ENCODE measurements at regions not wholly inside any gene's neighbourhood (a gene's known extent, or its start where the extent isn't known, plus 50 kb on each side); places are given as distances from the start of the nearest gene placed in this dataset.

DNA sequence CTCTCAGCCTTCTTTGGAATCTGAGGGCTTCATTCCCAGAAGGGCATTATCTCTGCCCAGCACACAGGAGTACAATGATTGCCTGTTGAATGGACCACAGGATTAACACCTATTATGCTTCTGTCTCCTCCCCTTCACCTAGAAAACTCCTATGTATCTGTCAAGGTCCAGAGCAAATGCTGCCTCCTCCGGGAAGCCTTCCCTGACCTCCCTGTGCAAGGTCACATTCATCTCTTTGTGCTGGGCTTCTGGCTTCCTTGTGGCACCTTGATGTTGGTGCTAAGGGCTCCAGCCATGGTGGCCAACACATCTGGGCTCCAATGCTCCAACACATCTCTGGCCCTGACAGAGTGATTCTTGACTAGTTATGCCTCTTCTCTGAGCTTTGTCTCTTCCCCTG, 49.9 kb upstream of the ATP2B2 start:
- DNase-seq, result no peak

DNA sequence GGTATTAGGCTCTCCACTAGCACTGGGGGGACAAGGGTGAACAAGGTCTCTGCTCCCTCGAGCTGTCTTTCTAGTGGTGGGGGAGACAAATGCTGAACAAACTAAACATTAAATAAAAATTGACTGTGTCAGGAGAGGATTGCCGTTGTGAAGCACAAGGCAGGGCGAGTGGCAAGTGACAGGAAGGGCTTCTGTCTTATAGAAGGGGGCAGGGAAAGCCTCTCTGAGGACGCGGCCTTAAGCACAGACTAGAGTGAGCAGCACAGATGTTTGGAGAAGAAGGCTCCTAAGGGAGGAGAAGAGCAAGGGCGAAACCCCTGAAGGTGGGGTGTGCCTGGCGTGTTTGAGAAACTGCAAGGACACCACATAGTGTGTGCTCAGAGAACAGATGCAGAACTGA, 50.9 kb upstream of the ATP2B2 start:
- no peak for DNase-seq

DNA sequence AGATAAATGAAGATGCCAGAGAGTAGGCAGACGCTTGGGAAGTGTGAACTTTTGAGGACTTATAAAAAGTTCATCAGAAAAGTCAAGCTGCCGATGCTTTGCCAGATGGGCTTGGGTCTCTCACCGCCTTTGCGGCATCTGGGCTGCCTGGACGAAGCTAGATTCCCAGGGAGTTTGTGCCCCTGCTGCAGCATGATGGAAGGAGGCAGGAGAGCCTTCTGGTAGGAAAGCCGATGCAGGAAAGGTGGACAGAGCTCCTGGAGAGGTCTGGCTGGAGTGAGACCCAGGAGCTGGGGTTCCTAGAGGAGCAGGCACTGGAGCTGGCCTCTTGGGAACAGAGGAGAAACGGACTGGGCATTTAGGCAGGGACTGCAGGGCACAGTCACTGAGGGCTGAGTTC, 51.9 kb upstream of the ATP2B2 start:
- no peak for DNase-seq

DNA sequence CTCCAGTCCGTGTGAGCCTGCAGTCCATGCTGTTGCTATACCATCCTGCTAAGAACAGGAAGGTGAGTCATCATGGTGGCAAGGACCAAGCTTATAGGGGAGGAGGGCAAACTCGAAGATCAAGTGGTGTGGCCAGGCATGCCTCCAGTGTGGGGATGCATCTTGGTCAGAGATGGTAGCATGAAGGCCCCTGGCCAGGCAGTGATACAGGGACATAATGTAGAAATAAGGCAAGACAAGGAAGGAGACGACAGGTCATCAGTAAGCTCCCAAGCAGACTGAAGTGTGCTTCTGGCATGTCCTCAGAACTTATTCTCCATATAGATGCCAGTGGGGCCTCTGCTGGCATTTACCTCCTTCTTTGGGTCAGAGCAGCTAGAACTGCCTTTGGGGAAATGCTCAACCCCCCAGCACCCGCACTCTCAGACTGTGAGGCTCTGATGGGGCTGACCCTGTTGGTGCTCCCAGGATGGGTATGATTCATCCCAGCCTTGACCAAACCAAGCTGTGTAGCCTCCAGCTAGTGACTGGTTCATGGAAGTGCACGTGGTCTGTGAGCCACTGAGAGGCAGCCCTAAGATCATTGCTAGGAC, 52.5 kb upstream of the ATP2B2 start:
- DNase-seq, result no peak

DNA sequence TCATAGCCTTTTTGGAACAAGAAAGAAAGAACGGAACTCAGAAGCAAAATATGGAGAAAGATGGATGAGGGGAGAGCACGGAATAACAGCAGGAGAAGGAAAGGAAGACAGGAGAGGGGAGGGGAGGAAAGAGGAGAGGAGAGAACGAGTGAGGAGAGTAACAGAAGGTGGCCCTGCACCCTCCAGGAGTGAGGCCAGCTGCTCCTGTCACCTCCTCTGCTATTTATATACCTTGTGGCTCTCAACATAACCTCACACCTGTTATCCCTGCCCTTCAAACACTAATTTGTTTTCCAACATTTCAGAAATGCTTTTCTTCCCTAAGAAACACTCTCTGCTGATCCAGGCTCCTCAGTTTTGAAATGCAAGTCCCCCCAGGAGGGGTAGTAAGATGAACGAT, 53.4 kb upstream of the ATP2B2 start:
- DNase-seq, result no peak

DNA sequence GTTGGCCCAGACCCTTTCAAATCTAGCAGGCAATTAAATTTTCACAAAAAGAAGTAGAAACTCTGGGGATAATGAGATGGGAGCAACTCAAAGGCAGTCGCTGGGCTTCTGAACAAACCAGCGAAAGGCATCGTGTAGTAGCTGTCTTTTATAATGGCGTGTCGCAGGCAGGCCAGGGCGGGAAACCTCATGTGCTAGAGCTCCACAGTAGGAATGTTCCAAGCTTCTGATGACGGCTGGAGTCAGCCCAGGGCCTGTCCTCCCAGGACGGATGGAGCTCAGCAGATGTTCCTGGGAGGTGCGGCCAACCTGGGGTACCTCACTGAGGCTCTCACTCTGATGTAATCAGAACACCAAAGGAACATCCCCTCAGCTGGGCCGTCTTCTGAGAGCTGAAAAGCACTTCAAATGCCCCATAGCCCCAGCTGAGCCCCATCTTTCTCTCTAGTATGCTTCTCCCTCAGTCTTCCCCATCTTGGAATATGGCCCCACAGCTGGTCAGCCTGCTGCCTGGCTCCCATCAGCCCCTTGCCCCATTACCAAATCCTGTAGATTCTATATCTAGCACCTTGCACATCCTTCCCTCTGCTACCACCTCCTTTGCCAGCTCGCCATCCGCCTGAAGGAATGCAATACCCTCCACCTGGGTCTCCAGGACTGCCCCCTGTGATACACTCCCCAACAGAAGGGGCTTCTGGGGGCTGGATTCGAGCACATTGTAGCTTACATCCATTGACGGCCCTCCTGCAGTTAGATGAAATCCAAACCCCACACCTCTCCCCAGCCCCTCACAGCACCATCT, 54.9 kb upstream of the ATP2B2 start:
- DNase-seq, result no peak

DNA sequence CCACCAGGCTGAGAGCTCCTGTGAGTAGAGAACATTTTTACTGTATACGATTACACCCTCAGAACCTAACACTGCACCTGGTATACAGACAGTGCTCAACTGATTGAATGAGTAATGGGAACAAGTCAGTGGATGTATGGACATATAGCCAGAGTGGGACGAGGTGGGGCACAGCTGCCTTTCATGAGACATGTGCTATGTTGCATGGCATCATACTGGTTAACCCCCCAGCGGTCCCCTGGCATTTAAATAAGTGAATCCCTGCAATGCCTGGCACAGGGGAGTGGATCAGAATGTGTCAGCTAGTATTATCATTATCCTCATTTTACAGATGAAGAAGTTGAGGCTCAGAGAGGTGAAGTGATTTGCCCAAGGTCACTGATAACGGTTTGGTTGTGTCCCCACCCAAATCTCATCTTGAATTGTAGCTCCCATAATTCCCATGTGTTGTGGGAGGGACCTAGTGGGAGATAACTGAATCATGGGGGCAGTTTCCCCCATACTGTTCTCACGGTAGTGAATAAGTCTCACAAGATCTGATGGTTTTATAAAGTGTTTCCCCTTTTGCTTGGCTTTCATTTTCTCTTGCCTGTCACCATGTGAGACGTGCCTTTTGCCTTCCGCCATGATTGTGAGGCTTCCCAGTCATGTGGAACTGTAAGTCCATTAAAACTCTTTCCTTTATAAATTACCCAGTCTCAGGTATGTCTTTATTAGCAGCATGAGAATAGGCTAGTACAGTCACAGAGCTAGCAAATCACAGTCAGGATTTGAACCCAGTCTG, 56.0 kb upstream of the ATP2B2 start:
- no peak for DNase-seq

DNA sequence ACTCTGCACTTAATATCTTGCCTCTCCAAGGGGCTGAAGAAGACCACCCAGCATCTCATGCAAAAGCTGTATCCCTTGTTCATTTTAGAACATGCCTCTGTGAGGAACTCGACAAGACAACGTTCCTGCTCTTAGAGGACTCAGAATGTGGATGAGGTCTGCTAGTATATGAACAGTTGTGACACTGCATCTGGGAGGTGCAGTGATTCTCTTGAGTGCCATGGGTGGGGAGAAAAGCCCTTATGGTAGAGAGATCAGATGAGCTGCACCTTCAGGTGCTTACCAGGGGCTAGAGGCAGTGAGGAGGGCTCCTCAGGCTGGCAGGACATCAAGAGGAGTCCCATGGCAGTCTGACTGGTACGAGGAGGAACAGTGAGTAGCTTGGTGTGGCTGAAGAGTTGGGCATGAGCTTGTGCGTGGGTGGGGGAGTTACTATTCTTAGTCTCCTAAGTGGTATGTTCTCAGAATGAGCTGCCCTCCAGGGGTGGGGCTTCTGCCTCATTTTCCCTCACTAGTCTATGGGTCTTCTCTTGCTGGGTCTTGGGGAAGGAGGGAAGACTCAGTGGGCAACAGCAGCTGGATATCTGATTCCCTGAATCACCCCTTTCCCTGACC, 56.7 kb upstream of the ATP2B2 start:
- DNase-seq, result no peak

DNA sequence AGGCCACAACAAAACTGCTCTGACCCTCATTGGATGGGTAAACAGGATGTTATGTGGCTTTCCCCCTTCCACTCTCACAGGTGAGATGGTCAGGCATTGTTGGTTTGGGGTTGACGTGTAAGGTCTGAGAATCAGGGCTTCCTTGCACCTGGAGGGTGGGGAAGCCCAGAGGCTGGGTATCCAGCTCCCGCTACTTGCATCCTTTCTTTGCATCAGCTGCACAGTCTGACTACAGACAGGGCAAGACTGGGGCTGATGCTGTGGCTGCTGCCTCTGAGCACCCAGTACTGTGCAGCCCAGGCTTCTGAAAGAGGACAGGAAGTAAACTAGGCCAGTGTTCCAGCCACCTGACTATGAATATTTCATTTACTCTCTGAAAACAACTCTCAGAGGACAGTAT, 58.0 kb upstream of the ATP2B2 start:
- DNase-seq, result no peak

DNA sequence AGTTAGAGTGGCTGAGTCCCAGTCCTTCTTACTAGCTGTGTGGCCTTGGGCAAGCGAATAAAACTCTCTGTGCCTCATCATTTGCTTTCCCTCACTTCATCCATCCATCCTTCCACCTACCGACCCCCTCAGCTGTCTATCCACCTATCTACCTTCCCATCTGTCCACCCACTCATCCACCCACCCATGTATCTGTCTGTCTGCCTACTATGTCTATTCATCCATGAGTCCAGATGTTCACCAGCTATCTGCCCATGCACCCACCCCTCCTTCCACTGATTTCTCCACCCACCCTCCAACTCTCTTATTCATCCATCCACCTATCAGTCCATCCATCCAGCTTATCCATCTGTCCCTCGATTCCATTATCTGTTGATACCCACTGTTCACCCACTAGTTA, 60.4 kb upstream of the ATP2B2 start:
- DNase-seq, result no peak

DNA sequence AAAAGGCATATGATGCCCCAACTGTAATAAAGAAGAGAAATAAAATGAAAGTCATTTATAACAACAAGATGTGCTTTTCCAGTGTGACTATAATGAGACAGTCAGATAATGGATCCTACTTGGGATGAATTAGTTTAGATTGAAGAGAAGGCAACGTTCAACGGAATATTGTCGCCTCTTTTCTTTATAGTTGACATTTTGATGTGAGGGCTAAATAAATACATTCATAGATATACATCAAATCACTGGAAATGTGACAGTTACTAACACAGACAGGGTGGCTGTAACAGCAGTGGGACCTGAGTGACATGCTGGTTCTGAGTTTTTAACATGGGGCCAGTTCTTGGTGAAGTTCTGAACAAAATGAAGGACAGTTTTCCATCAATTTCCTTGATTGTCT, 61.1 kb upstream of the ATP2B2 start:
- no peak for DNase-seq

DNA sequence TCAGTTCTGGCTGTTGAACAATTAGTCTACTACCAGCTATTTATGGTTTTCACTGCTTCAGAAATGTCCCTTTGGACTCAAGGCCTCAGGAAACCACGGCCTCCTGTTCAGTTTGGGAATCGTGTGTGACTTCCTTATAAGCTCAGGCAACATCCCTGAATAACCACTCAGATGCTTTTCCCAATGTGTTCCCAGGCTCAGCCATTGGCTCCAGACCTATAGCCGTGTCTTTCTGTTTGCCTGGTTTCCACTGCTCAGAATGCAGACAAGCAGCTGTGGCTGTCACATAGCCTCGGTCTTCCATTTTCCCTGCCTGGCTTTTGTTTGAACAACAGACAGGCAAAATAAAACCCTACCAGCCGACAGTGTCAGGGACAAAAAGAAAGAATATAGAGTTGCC, 63.2 kb upstream of the ATP2B2 start:
- DNase-seq, result no peak

DNA sequence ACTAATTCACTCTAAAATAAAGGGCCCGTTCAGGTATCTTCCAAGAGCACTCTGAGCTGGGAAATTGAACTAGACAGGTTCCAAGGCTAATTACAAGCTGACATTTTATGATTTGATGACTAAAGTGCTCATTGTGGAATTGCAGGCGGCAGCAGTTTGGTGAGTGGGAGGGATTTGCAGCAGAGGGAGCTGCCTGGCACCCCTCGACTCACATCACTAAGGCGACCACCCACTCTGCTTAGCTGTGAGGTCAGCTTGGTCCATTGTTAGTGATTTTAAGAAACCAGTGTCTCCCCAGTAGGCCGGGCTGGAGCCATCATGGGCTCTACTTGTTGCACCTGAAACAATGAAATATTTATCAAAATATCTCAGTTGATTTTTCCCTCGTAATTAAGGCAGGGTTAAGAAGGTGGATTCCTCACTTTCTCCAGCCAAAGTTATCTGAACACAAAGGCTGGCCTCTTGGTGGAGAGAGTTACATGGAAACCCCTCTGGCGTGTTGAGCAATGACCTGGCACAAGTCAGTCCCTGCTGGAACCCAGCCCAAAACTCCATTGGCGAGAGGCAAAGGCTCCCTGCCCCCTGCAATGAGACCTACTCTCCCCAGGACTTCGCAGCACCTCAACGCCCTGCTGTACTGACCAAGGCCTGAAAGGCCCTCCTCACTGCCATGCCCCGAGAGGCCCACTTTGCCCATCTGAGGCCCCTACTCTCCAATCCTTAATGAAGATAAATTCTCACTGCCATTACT, 65.0 kb upstream of the ATP2B2 start:
- DNase-seq, result no peak

DNA sequence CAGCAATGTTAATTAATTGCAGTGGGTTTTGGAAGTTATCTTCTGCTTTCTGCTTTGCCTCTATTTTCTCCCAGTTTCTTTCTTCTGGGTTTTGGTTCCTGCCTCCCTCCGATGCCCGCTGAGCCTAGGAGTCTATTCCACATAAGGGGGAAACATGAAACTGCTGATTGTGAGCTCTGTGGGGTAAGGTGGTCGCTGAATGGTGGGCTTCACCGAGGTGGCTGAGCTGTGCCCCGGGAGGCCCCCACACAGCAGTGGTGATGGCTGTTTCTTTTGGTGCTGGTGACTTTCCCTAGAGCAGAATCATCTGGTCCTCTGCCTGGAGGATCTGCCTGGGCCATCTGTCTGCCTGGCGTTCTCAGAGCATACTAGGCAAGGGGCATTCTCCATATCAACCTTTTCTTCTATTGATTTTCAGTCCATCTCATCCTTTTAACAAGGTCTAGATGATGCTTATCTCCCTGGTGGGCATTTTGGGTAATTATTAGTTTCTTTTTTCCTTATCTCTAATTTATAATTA, 68.8 kb upstream of the ATP2B2 start:
- no peak for DNase-seq

DNA sequence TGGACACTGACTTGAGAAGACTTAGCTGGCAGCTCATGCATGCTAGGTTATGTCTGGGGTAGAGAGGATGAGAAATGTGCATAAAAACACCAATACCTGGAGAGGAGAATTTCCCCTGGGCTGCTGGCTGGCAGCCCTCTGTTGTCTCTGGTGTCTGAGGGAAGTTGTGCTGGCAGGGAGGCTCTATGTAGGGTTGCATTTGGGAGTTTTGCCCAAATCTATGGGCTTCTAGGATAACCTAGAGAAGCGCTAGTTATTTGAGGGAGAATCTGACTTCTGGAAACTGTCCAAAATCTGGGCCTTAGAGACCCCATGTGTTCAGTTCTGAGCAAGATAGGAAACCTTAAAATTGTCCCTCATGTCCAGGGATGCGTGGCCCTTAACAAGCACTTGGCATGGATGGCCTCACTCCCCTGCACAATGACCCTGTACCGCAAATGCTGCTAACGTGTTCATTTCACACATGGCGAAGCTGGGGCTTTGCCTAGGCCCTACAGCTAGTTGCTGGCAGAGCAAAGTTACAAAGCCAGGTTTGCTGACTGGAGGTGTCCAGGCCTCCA, 70.3 kb upstream of the ATP2B2 start:
- no peak for DNase-seq

DNA sequence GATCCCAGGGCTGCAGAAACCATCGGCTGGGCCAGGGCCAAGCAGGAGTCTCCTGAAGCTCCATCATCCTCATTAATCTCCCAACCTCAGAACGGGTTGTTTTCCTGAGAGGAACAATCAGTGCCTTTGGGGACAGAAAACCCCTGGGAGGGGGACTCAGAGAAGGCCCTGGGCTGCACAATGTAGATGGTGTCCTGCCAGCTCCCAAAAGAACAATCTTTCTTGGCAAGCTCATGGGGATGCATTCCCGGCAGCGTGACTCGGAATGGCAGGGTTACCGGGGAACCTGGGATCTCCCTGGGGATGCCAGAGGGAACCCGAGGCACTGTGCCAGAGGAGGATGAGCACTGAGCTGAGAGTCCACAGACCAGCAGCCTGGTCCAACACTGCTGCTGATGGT, 72.1 kb upstream of the ATP2B2 start:
- DNase-seq, result no peak

DNA sequence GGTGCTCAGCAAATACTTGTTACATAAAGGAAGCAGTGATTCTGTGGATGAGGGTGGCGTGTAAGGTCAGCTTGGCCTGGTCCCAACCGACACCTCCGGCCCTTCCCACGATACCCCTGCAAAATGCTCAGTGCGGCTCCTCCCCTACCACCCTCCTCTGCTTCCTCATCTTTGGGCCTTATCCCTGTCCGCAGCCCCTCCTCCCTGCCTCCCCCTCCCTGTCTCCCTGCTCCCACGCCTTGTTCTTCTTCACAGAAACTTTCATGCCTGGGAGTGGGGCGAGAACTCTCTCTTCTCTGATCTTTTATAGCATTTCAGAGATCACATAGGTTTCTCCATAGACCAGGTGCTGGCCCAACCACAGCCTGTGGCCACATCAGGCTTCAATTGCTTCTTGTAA, 75.0 kb upstream of the ATP2B2 start:
- DNase-seq, result no peak

DNA sequence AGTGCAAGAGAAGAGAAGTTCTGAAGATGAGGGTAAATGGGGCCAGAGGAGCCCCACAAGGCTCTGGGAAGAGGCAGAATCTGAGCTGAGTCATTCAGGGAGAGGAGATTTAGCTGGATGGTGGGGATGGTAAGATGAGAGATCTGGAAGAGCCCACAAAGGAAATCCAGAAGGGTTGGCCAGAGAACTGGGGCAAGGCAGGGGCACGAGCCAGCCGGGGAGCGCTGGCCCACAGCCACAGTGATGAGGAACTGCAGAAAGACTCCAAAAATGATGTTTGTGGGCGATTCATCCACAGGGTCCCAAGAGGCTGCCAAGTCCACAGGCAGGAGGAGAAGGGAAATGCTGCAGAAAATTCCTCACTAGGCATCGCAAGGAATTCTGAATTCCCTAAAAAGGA, 75.9 kb upstream of the ATP2B2 start:
- no peak for DNase-seq

DNA sequence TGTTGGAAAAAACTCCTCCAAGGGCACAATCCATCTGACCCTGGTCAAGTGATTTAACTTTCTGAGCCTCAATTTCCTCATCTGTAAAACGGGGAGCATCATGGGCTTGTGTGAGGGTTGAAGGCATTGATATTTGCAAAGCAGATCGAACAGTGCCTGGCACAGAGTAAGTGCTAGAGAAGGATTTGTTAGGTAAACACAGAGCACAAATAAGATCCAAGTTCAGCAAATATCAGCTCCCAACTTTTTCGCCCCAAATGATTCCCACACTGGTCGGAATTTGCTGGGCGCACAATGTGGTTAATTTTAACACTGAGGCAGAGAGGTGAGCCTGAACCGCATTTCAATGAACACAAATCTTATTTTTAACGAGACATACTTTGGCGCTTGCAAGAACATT, 76.3 kb upstream of the ATP2B2 start:
- DNase-seq, result no peak

DNA sequence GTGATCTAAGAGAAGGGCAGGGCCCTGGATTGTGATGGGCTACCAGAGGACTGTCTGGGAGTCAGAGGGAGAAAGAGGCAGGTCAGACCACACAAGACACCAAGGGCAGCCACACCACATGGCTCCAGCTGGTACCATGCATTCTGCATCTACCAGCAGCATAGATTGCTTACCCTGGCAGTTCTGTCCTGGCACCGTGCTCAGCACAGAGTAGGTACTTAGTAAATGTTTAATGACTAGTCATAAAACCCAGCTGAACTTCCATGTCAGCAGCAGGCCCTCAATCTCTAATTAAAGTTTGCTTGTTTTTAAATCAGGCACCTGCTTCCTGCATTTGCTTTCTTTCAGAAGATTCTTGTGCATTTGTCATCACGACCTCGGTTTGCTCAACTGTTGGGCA, 77.3 kb upstream of the ATP2B2 start:
- DNase-seq, result no peak

DNA sequence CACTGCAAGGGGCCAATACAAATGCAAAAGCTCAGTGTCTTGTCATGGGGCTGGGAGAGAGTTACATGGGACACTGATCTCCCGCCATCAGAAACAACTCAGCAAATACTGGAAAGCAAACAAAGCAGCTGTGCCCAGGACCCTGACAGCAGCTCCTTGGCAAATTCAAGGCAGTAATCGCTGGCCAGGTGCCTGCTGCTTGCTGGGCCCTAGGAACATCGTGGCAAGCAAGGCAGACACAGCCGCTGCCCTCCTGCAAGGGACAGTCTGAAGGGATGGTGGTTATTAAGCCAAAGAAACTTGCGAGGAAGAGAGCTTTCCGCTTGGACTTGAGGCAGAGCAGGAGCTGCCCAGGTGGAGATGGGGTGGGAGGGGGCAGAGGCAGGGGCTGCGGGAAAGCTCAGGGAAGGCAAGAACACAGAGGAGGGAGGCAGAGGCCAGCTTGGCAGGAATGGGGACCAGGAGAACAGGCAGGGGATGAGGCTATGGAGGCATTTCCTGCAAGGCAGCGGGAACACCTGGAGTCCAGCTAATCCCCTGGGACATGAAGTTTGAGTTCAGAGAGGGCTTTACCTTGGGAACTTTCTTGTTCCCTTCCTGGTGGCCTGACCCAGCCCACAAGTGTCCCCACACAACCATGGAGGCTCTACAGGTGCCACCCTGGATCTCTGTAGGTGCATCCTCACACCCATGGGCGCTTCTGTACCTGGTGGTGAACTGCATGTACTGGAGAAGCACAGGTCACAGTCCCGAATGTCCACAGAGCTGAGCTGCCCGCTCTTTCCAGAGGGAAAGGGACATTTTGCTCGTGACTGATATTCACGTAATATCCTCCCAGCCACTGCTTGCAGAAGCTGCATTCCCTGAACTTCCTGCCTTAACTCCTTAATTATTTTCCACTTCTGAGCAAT, 78.7 kb upstream of the ATP2B2 start:
- no peak for DNase-seq

Data from NCI-H2081 treated with DMSO at 0.1 percent for 48 hours (cell line).